Heart left ventricle (tissue), 13 donors: ENCODE measurements at regions not wholly inside any gene's neighbourhood (a gene's known extent, or its start where the extent isn't known, plus 50 kb on each side); places are given as distances from the start of the nearest gene placed in this dataset.

Source experiments
- CTCF ChIP-seq, 12 donors: fragments of 200-600 bp; sonication (generic) in 4 of 12; IDR thresholded peaks; one replicate each; pipeline versions ENCODE4 v1.5.0 to v1.8.0; 2018 to 2022; ENCODE audit warnings: antibody characterized with exemption in 12 of 12, mild to moderate bottlenecking in 5 of 12
- POLR2A ChIP-seq, 2 donors: fragments of 450-650 bp; IDR thresholded peaks; one replicate each; pipeline ENCODE4 v1.6.1; 2017; ENCODE audit warnings: antibody characterized with exemption in 2 of 2, mild to moderate bottlenecking in 2 of 2, moderate library complexity in 2 of 2
- donor health status: ischemic (EF 13 %, LVEDD 7.1; RV severe dilation, severe dysfunction).
- donor health status: DM: no; HTN: yes; CAD: no.
- donor health status: DM: no; HTN: no; CAD: no.
- donor health status: ischemic (EF 25% LVEDD 6.9; RV normal size, moderate dysfunction).
- donor health status: ischemic (EF 25% LVEDD 5.7; RV mildly dilated, moderate dysfunction).
- donor health status: ischemic (EF 35%, LVEDD 5.7; RV mildly dilated, moderate dysfunction).
- donor health status: nonischemic (EF 11% LVEDD 7.7; RV severe dilation, severe dysfunction).
- donor health status: DM: yes; HTN: yes; CAD: no.
- donor health status: PGD.
- donor health status: ischemic (EF 29% LVEDD 5.4; RV normal size, mild dysfunction).
- donor health status: nonischemic (EF 23%, LVEDD 6.1; RV moderate dilation, normal function).

- TF ChIP-seq POLR2A (IDR thresholded peaks at IDR 0.05) (no peak), CTCF (IDR thresholded peaks at IDR 0.05) (no peak)
Observed at GRCh38 chr12:108418164-108418890, 79.2 kb upstream of the CMKLR1 start.
